Large intestine (tissue), 3 donors: ENCODE measurements at regions not wholly inside any gene's neighbourhood (a gene's known extent, or its start where the extent isn't known, plus 50 kb on each side); places are given as distances from the start of the nearest gene placed in this dataset.

Source experiments
- DNase-seq, 2 donors: peaks; one replicate each; pipeline versions ENCODE4 v3.0.0 to v3.0.0-alpha.2; 2013
- H3K27ac ChIP-seq: one replicate; pipeline ENCODE4 v1.5.1; 2013; ENCODE audit warnings: low read length
- H3K27me3 ChIP-seq: 2 replicates; pipeline ENCODE4 v1.6.1; 2013; ENCODE audit warnings: low read length; ENCODE audit not compliant: control insufficient read depth, insufficient read depth
- H3K36me3 ChIP-seq: 2 replicates; pipeline ENCODE4 v1.6.1; 2013; ENCODE audit warnings: low read length; ENCODE audit not compliant: control insufficient read depth, insufficient read depth
- H3K4me1 ChIP-seq: one replicate; pipeline ENCODE4 v1.6.1; 2013; ENCODE audit warnings: low read length; ENCODE audit not compliant: control insufficient read depth, insufficient read depth
- H3K4me3 ChIP-seq: one replicate; pipeline ENCODE4 v1.5.1; 2013; ENCODE audit warnings: low read length
- H3K9me3 ChIP-seq: one replicate; pipeline ENCODE4 v1.6.1; 2013; ENCODE audit warnings: mild to moderate bottlenecking, low read depth, low read length, moderate library complexity; ENCODE audit not compliant: control insufficient read depth
- WGBS: methylation state at CpG from one replicate; pipeline ENCODE4 v1.1.5; 2013; ENCODE audit warnings: low lambda C conversion rate; ENCODE audit not compliant: insufficient coverage; 5-methylcytosine and 5-hydroxymethylcytosine counted together

GRCh38 chr1:115140442-115141144 lies 51.3 kb upstream of the TSPAN2 start:
- WGBS: no CpG with 5 or more reads among the region's 2 CpGs

GRCh38 chr1:115139381-115139780 lies 50.1 kb upstream of the TSPAN2 start:
- no peak for DNase-seq
- Histone ChIP-seq H3K9me3 (no peaks in the 10 kb centered on the region), H3K36me3 (no peaks in the 10 kb centered on the region), H3K4me1 (no peaks in the 10 kb centered on the region), H3K27me3 (peaks cover 8% of the 10 kb centered on the region), H3K27ac (no peak overlapping the region), H3K4me3 (no peak overlapping the region)
- no CpG with 5 or more reads among the region's 9 CpGs for WGBS

More at GRCh38 chr1:115140442-115141144, 51.3 kb upstream of the TSPAN2 start:
- DNase-seq: no peak
- H3K4me1 ChIP-seq: no peaks in the 10 kb centered on the region
- H3K36me3 ChIP-seq: no peaks in the 10 kb centered on the region
- H3K27me3 ChIP-seq: peaks cover 8% of the 10 kb centered on the region
- H3K27ac ChIP-seq: no peak overlapping the region
- H3K4me3 ChIP-seq: no peak overlapping the region
- H3K9me3 ChIP-seq: no peaks in the 10 kb centered on the region
